Cerebellar cortex (tissue), 1 donor: ENCODE measurements at regions not wholly inside any gene's neighbourhood (a gene's known extent, or its start where the extent isn't known, plus 50 kb on each side); places are given as distances from the start of the nearest gene placed in this dataset.
"Not testable (repeated sequence)": the region's sequence is repeated elsewhere in the genome, so short reads cannot be mapped to it uniquely, and the experiment has no call there.

ENCODE experiments used
- DNase-seq: peaks from one replicate; pipeline ENCODE4 v3.0.0-alpha.2; 2015; ENCODE audit warnings: low spot score

DNA sequence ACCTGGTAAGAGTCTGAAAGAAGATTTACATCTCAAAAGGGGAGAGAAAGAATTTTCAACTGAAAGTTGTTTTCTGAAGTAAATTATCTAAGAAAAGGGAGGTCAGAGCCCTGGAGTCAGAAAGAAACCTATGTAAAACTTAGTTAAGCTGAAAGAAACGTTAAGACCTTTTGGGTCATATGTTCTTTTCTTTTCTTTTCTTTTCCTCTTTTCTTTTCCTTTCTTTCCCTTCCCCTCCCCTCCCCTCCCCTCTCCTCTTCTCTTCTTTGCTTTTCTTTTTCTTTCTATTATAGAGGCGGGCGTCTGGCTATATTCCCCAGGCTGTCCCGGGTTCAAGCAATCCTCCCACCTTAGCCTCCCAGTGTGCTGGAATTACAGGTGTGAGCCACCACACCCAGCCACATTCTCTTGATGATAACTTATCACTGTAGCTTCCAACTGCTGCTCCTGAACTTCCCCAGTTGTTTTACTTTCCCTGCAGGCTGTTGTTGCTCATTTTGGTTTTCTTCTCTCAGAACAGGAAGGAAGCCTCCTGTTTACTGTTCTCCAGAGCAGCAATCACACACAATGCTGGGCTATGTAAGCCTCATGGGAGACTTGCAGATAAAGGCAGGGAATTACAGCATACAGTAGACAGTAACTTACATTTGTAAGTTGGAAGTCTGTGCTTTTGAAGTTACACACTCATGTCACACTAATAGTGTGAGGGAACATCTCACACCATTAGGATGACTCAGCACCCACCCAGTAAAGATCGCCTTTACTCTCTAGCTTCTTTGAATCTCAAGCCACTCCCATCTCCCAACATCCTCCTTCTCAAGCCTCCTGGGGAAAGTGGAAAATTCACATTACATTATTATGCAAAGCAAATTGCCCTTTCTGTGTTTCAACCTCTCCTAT is 2216.6 kb upstream of the WWC1 start:
- no peak for DNase-seq

DNA sequence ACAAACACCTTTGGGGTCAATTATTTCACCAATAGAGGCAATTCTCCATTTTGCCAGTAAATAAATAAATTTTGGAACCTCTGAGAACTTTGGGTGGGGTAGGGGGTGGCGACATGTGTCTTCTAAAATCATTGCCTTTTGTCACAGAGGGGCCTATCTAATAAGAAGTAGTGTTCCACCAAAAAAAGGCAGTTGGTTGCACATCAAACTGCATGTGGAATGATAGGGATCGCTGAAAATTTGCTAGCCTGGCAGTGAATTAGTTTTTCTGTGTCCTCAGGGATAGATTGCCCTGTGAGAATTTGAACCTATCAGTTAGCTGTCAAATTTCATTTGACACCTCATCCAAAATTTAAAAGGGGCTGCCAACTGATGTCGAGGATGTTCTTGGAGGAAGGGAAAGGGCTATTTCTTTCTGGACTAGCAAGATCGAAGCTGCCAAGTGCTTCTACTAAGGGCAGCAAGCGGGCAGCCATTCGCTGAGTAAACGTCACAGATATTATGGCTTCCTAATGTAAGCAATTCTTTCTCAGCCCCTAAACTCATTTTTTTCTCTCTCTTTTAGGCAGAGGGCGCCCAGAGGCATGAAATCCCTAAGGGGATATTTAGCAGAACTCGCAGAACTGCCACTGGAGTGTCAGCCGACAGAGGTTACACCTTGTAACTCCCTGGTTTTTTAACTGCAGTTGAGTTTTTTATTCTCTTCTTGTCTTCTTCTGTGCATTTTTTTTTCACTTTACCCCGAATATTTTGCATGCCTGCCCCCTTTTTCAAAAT is 2208.1 kb upstream of the WWC1 start:
- no peak for DNase-seq

DNA sequence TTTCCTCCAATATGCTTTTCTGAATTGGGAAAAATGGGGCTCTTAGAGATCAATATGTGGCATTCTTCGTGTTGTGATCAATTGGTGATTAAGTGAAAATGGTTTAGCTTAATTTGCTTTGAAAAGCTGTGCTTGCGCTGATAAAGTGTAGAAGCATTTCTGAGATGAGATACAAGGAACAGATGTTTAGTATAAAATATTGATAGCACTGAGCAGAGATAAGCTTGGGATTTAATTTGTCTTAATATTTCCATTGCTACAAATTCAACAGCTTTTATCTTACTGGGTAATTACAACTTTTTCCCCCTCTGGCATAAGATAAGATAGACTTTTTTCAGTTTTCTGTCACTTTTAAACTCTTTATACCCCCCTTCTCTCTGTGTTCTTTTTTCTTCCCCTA is 2204.9 kb upstream of the WWC1 start:
- DNase-seq, result no peak

DNA sequence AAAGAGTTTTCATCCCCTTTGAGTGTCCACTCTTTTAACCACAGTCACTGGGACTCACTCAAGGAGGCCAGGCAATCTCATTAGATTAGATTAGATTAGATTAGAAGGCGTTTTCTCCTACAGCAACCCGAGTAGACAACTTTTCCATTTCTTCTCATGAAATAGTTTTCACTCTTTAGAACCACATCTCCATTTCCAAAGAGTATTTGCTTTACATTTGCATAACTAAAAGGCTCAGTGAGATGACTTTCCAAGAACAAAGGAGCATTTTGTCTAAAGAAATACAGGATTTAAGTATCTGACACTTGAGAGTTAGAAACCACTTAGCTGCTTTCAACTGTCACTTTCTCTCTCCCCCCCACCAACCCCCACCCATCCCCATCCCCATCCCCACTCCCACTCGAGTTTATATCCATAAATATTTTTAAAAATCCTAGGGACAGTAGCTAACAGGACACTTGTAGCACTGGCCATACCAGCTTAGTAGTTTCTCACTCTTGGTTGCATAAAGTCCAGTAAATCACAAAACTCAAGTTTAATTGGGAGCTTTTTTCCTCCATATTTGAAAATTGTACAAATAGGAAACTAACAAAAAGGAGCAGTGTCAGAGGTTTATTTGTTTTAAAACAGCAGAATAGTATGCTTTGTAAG is 2202.9 kb upstream of the WWC1 start:
- DNase-seq, result no peak

DNA sequence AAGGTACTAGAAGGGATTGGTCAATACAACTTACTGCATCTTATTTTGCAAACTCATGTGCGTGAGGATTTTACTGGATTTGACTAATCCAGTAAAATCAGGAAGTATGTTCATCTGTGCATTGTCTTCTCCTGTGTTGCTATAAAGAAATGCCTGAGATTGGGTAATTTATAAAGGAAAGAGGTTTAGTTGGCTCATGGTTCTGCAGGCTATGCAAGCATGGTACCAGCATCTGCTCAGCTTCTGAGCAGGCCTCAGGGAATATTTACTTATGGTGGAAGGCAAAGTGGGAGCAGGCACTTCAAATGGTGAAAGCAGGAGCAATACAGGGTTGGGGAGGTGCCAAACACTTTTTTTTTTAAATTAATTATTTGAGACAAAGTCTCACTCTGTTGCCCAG is 2199.5 kb upstream of the WWC1 start:
- DNase-seq, result no peak

DNA sequence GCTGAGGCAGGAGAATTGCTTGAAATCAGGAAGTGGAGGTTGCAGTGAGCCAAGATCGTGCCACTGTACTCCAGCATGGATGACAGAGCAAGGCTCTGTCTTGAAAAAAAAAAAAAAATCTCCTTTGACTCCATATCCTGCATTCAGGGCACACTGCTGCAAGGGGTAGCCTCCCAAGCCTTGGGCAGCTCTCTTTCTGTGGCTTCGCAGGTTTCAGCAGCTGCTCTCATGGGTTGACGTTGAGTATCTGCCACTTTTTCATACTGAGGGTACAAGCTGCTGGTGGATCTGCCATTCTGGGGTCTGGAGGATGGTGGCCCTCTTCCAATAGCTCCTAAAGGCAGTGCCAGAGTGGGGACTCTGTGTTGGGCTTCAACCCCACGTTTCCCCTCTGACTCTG is 2198.1 kb upstream of the WWC1 start:
- no peak for DNase-seq

DNA sequence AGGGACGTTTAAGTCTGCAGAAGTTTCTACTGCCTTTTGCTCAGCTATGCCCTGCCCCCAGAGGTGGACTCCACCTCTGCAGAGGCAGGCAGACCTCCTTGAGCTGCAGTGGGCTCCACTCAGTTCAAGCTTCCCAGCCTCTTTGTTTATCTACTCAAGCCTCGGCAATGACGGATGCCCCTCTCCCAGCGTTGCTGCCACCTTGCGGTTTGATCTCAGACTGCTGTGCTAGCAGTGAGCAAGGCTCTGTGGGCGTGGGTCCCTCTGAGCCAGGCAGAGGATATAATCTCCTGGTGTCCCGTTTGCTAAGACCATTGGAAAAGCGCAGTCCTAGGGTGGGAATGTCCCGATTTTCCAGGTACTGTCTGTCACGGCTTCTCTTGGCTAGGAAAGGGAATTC is 2188.5 kb upstream of the WWC1 start:
- no peak for DNase-seq

DNA sequence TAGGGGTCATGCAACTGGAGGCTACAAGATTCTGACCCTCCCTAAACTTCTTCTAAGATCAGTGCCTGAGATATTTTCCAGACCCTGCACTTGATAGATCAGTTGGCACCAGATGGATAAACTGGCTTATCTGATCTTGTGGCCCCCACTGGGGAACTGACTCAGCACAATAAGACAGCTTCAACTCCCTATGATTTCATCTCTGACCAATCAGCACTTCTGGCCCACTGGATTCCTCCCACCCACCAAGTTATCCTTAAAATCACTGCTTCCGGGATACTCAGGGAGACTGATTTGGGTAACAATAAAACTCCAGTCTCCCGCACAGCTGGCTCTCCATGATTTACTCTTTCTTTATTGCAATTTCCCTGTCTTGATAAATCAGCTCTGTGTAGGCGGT is 2180.4 kb upstream of the WWC1 start:
- no peak for DNase-seq

DNA sequence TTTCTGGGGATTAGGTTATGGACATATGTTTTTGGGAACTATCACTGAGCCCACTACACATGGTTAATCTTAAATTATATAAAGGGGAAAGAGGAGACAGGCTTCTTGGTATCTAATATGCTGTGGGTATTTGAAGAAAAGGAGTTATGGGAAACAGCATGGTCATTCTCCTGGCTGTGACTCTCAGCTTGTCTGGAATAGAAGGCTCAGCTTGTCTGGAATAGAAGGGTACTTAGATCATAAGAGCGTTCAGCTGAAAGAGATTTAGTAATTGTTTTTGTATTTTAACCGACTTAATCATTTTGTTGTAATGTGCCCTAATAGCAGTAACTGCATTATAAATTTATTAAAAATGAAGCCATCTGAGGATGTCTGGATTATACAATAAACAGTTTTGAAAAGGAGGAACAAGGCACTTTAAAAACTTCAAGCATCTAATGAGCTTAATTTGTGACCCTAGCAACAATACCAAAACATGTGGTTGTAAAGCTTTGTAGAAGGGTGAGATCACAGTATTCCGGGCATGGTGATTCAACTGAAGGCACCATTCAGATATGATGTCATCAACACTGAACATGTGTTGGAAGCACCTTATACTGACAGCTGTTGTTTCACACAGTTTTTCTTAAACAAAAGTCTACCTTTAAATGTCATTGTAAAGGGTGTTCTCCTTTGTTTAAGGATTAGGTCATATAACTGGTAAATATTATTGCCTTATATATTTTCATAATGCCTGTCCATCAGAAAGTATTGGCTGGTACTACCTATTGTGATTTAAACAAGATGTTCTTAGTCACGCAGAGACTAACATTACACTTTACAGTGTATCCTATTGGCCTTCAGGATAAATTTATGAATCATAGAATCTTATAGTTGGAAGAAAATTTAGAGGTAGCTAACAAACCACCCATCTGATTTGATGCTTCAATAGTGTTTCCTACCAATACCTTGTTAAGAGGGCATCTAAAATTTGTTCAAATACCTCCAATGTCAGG is 2174.1 kb upstream of the WWC1 start:
- DNase-seq, result no peak

DNA sequence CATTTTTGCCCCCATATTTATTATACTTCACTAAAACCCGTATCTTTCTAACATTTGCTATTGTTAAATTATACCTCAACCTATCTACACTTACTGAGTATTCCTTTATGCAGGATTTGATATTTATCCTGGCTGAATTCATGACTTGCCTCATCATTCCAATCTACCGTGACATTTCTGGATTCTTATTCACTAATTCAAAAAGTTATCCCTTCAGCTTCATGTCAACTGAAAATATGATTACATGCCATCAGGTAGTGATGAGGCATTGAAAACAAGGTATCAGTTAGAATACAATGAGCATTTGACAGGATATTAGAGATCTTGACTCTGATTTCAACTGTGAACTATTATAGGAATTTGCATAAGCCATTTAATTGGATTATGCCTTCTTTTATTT is 2171.9 kb upstream of the WWC1 start:
- no peak for DNase-seq

DNA sequence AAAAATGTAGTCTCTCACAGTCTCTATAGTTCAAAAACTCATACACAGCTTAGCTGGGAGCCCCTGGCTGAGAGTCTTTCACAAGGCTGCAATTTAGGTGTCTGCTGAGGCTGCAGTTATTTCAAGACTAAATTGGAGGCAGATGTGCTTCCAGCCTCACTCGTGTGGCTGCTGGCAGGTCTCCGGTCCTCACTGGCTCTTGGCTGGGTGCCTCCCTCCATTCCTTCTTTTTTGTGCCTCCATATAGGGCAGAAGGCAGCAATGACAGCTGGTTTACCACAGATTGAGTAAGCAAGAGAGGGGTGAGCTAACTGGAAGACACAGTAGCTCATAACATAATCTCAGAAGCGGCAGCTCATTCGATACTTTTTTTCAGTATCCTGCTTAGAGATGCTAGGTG is 2167.7 kb upstream of the WWC1 start:
- DNase-seq, result no peak

DNA sequence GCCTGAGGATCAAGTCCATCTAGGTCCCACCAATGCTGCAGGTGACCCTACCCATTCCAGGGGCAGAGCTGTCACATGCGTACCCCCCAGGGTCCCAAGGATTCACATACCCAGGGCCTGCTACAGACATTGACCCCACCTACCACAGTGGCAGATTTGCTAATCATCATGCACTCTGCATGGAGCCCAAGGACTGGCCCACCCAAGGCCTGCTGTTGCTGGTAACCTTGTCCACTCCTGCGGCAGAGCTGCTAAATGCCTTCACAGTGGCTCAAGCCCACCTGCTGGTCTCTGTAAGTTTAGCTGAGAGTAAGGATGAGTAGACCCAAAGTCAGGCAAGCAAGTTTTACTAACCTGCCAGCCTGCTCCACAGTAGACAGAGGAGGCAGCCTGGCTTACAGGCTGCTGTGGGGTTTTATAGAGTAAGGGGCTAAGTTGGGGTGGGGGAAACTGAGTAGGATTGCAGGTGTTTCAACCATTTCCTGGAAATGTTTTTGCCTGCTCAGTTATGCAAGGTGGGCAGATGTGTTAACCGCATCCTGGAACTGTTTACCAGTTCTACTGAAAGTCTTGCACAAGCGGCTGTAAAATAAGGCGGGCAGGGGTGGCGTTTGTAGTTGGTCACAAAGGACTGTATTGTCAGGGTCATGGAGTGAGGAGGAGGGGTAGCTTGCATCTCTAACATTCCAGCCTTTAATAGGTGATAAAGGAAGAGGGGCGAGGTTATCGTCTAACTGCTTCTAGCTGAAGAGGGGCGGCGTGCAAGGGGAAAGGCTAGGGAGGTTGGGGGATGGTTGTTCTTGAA is 2163.5 kb upstream of the WWC1 start:
- no peak for DNase-seq

DNA sequence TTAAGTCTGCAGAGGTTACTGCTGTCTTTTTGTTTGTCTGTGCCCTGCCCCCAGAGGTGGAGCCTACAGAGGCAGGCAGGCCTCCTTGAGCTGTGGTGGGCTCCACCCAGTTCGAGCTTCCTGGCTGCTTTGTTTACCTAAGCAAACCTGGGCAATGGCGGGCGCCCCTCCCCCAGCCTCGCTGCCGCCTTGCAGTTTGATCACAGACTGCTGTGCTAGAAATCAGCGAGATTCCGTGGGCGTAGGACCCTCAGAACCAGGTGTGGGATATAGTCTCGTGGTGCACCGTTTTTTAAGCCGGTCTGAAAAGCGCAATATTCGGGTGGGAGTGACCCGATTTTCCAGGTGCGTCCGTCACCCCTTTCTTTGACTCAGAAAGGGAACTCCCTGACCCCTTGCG is 2146.3 kb upstream of the WWC1 start:
- DNase-seq, result not testable (repeated sequence)

DNA sequence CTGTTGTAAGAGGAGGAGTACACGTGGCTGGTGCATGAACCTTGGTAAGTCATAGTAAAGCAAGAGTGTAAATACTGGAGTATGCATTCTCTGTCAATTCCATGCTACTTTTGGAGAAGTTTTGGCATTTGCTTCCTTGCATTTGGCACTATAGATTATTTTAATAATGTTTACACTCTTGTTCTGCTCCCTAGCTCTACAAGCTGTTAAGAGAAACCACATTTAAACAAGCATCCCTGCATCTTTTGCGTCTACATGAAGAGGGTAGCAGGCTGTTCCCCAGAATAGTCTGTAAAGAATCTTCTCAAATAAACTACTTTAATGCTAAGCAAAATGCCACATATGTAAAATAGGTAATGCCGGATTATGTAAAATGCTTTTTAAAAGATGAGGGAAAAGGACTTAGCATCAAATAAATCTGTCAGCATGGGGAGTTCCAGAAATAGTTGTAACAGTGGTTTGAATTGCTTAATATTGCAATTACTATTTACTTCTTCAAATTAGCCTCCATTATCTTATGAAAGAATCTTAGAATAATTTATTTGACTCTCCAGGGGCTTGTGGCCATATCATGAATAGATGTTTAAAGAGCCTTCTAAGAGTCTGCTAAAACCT is 2127.3 kb upstream of the WWC1 start:
- no peak for DNase-seq

DNA sequence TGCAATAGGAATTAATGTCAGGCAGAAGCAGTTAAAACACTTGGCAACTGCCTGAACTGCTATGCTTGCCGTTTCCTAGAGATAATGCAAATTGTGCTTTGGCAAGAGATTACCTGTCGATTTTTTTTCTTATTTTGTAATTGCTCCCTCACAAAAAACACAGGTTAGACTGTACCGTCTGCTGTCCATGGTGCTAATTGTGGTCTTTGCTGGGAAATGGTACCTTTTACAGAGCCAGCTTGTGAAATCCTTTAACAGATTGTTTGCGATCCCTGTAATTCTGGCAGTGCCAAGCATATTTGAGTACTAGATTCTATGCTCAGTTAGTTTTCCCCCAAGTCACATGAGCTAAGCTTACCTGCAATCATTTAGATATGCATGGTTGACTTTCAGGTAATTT is 2125.8 kb upstream of the WWC1 start:
- DNase-seq, result no peak

DNA sequence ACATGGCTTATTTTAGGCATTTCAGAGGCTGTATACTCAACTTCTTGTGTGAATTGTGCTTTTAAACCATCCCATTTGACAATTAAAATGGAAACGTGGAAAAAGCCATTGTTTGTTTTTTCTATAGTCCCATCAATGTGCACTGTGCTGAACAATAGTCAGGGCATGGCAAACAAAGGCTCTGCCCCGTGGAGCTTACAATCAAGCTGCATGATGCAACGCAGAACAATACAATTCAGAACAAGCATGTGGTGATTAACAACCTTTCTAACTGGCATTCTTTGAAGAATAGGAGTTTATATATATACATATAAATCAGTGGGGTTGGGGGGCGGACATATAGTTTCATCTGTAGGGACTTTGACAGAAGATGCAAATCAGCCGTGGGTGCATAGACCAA is 2125.4 kb upstream of the WWC1 start:
- no peak for DNase-seq

DNA sequence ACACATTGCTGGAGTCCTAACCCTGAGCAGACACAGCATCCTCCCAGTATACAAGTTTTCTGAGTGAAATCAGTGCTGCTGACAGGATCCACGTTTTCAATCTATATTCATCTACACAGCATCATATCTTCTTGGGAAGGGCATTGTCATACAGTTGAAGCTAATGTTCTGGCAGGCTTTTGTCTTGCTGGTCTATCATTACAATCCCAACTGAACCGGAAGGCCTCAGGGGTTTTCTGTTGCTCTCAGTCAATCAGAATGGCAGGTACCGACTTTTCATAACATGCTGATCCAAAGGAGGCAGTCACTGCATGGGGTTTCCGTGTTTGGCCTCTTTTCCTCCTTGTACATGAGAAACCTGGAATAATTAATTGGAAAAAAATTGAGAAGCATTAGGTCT is 2118.8 kb upstream of the WWC1 start:
- no peak for DNase-seq

DNA sequence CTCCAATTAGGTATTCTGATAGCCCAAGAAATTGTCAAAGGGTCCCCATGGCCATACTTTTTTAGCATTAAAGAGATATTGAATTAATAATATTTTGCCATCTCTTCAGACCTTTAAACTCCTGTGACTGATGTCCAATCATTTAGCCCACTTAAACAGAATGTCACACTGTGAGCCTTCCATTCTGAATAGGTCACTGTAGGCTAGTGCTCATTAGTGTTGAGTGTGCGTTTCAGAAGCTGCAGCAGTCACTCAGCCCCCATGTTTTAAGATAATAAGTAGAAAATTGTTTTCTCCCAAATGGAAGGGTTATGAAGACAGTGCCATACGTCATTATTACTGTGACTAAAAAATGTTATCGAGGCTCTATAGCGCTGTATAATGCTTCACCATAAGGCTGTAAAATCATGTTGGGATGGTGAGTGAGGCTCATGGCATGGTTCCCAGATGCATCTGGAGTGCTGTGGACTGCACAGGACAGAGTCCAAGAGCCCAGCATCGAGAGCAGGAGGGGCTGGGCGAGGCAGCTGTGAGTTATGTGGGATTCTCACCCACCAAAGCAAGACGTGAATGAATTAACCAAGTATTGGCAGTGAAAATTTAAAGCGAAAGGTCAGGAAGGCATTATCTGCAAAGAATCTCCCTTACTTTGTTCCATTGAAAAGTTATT is 2112.9 kb upstream of the WWC1 start:
- no peak for DNase-seq

DNA sequence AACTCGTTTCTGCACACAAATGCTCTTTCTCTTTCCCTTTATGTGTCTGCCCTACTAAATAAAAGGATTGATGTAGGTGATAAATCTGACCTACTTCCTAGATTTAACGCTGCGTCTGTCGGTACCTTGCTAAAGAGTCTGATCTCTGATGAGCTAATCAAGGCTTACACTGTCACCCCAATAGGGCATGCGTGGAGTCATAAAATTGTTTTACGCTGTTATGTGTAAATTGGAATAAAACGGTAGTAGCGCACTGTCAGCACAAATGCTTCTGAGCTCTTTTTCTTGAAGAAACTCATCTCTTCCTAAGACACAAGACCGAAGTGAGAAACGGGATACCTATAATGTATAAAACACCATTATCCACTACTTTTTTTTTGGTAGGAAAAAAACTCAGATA is 2106.3 kb upstream of the WWC1 start:
- no peak for DNase-seq
